ENCODE measurements at regions not wholly inside any gene's neighbourhood (a gene's known extent, or its start where the extent isn't known, plus 50 kb on each side); places are given as distances from the start of the nearest gene placed in this dataset.
"Not testable (repeated sequence)": the region's sequence is repeated elsewhere in the genome, so short reads cannot be mapped to it uniquely, and the experiment has no call there.

GRCh38 chr2:11877764-11878163 is 131.3 kb downstream of the LPIN1 start:
- H3K27ac ChIP-seq = no peak overlapping the region
- no peak for TF ChIP-seq CTCF (conservative IDR thresholded peaks at IDR 0.05)

- H3K27ac ChIP-seq = not testable (repeated sequence)
These were observed 138.8 kb downstream of the LPIN1 start for GRCh38 chr2:11885253-11885652.

- H3K27ac ChIP-seq = not testable (repeated sequence)
These were observed 140.5 kb downstream of the LPIN1 start for GRCh38 chr2:11886899-11887298.

- no peak overlapping the region for H3K27ac ChIP-seq
- TF ChIP-seq CTCF (conservative IDR thresholded peaks at IDR 0.05) = no peak
These were observed 142.8 kb downstream of the LPIN1 start for GRCh38 chr2:11889101-11889850.

- no peak for TF ChIP-seq CTCF (conservative IDR thresholded peaks at IDR 0.05)
- no peak overlapping the region for H3K27ac ChIP-seq
These were observed 143.4 kb downstream of the LPIN1 start for GRCh38 chr2:11889854-11890253.

- no peak overlapping the region for H3K27ac ChIP-seq
- TF ChIP-seq CTCF (conservative IDR thresholded peaks at IDR 0.05) = no peak
These were observed 144.6 kb downstream of the LPIN1 start for GRCh38 chr2:11891028-11891427.

- TF ChIP-seq CTCF (conservative IDR thresholded peaks at IDR 0.05) = no peak
- no peak overlapping the region for H3K27ac ChIP-seq
These were observed 145.4 kb downstream of the LPIN1 start for GRCh38 chr2:11891671-11892440.

GRCh38 chr2:11896386-11896785 is 150.0 kb downstream of the LPIN1 start:
- H3K27ac ChIP-seq = no peak overlapping the region
- TF ChIP-seq CTCF (conservative IDR thresholded peaks at IDR 0.05) = no peak
